Osteoblast (primary cell): ENCODE measurements at regions not wholly inside any gene's neighbourhood (a gene's known extent, or its start where the extent isn't known, plus 50 kb on each side); places are given as distances from the start of the nearest gene placed in this dataset.

Experiments used
- DNase-seq: peaks from one replicate; pipeline ENCODE4 v3.0.0; 2011; ENCODE audit warnings: low spot score, mixed read lengths; ENCODE audit not compliant: insufficient read length; ENCODE audit errors: missing footprints
- H2AFZ ChIP-seq: 2 replicates; pipeline ENCODE4 v1.6.0; 2011; ENCODE audit warnings: mild to moderate bottlenecking, low read length
- H3K27ac ChIP-seq: 2 replicates; pipeline ENCODE4 v1.5.1; 2011; ENCODE audit warnings: mild to moderate bottlenecking, low read depth, low read length, moderate library complexity
- H3K27me3 ChIP-seq: 2 replicates; pipeline ENCODE4 v1.6.0; 2012; ENCODE audit warnings: mild to moderate bottlenecking, control low read depth, inconsistent platforms, low read length, moderate library complexity; ENCODE audit not compliant: insufficient read depth
- H3K36me3 ChIP-seq: 2 replicates; pipeline ENCODE4 v1.5.1; 2011; ENCODE audit warnings: mild to moderate bottlenecking, low read length, control low read depth, moderate library complexity; ENCODE audit not compliant: insufficient read depth
- H3K4me1 ChIP-seq: 2 replicates; pipeline ENCODE4 v1.5.1; 2011; ENCODE audit warnings: mild to moderate bottlenecking, low read length, control low read depth, moderate library complexity; ENCODE audit not compliant: insufficient read depth
- H3K4me2 ChIP-seq: 2 replicates; pipeline ENCODE4 v1.6.0; 2011; ENCODE audit warnings: mild to moderate bottlenecking, low read length; ENCODE audit not compliant: insufficient read depth
- H3K4me3 ChIP-seq: fragments of 200-600 bp; sonication (generic); 3 replicates; pipeline ENCODE4 v1.5.1; 2012; ENCODE audit warnings: mild to moderate bottlenecking, low read length, inconsistent platforms; ENCODE audit not compliant: insufficient read depth
- H3K79me2 ChIP-seq: 2 replicates; pipeline ENCODE4 v1.6.0; 2012; ENCODE audit warnings: mild to moderate bottlenecking, low read length, control low read depth, inconsistent platforms; ENCODE audit not compliant: insufficient read depth
- H3K9me3 ChIP-seq: 2 replicates; pipeline ENCODE4 v1.5.1; 2011; ENCODE audit warnings: low read depth, low read length, control low read depth
- H4K20me1 ChIP-seq: 2 replicates; pipeline ENCODE4 v1.6.0; 2012; ENCODE audit warnings: mild to moderate bottlenecking, low read length, control low read depth; ENCODE audit not compliant: insufficient read depth
- CTCF ChIP-seq: IDR thresholded peaks from 2 replicates; pipeline ENCODE4 v1.5.1; 2011; ENCODE audit warnings: mild to moderate bottlenecking, low read depth, low read length, moderate library complexity; ENCODE audit errors: extremely low read depth

- Histone ChIP-seq H3K4me1 (no peaks in the 10 kb centered on the region), H3K4me3 (no peak overlapping the region), H3K9me3 (no peaks in the 10 kb centered on the region), H3K27ac (no peak overlapping the region), H2AFZ (no peak overlapping the region), H3K27me3 (peaks cover 2% of the 10 kb centered on the region), H3K79me2 (no peaks in the 10 kb centered on the region), H3K36me3 (no peaks in the 10 kb centered on the region), H3K4me2 (no peak overlapping the region), H4K20me1 (peaks cover 2% of the 10 kb centered on the region)
- peak; percentile 77 for DNase-seq
- TF ChIP-seq CTCF, result no peak
Measured at GRCh38 chr15:77702211-77702957, 69.7 kb upstream of the LINGO1 start.

- no peak overlapping the region for H2AFZ ChIP-seq
- TF ChIP-seq CTCF, result no peak
- peak; percentile 63 for DNase-seq
- H3K4me2 ChIP-seq, result no peak overlapping the region
- no peaks in the 10 kb centered on the region for H3K79me2 ChIP-seq
- H3K4me3 ChIP-seq, result no peak overlapping the region
- peaks cover 17% of the 10 kb centered on the region for H3K27me3 ChIP-seq
- H3K36me3 ChIP-seq, result no peaks in the 10 kb centered on the region
- H3K4me1 ChIP-seq, result no peaks in the 10 kb centered on the region
- no peaks in the 10 kb centered on the region for H3K9me3 ChIP-seq
- H4K20me1 ChIP-seq, result peaks cover 2% of the 10 kb centered on the region
- H3K27ac ChIP-seq, result no peak overlapping the region
Measured at GRCh38 chr15:77698481-77698880, 65.8 kb upstream of the LINGO1 start.

- Histone ChIP-seq H4K20me1 (peaks cover 2% of the 10 kb centered on the region), H3K36me3 (no peaks in the 10 kb centered on the region), H3K4me3 (no peak overlapping the region), H3K9me3 (no peaks in the 10 kb centered on the region), H3K27me3 (peaks cover 17% of the 10 kb centered on the region), H3K79me2 (no peaks in the 10 kb centered on the region), H2AFZ (no peak overlapping the region), H3K4me1 (no peaks in the 10 kb centered on the region), H3K27ac (no peak overlapping the region), H3K4me2 (no peak overlapping the region)
- peak; percentile 21 for DNase-seq
- no peak for TF ChIP-seq CTCF
Measured at GRCh38 chr15:77697893-77698292, 65.2 kb upstream of the LINGO1 start.

GRCh38 chr15:77696871-77697270 lies 64.2 kb upstream of the LINGO1 start:
- Histone ChIP-seq H2AFZ (no peak overlapping the region), H3K79me2 (no peaks in the 10 kb centered on the region), H3K9me3 (no peaks in the 10 kb centered on the region), H3K27ac (no peak overlapping the region), H3K4me2 (no peak overlapping the region), H3K36me3 (no peaks in the 10 kb centered on the region), H3K4me1 (no peaks in the 10 kb centered on the region), H3K27me3 (peaks cover 18% of the 10 kb centered on the region), H4K20me1 (no peaks in the 10 kb centered on the region), H3K4me3 (no peak overlapping the region)
- DNase-seq, result peak; percentile 38
- no peak for TF ChIP-seq CTCF
